ENCODE measurements at regions not wholly inside any gene's neighbourhood (a gene's known extent, or its start where the extent isn't known, plus 50 kb on each side); places are given as distances from the start of the nearest gene placed in this dataset.

DNA sequence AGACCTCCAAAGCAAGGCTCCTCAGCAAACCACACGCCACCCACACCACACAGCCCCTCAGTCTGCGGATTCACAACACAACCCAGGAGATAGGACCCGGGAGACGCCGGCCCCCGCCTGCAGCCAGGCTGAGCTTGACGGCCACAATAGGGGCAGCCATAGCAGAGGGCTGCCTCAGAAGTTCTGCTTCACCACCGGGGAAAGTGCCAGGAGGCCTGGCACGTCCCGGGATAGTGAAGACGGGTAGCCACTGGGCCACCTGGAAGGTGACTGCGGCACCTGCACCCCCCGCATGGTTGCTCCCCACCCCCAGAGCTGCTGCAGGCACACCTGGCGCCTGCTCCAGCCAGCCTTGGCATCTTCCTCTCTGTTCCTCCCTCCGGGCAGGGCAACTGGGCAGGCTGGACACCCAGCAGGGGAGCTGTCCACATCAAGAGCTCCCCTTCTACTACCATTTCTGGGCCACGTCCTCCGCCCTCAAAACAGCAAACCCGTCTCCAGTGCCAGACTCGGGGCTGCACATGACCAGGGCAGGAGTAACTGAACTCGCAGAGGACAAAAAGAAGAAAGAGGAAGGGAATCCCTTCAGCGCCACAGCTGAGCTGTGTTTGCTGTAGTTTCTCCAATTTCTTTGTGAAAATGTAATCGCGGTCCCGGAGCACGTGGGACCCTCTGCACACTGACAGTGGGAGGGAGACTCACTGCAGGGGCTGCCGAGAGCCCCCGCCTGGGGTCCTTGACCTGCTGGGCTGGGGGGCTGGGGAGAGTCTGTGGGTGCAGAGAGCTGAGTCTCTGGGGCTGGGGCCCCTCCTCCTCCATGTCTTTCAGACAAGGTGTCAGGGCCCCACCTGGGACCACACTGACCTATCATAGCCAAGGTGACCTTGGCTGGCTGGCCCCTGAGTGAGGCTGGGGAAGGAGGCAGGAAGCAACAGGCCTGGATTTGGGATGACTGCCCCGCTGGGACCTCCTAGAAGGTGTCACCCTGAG, 74.2 kb upstream of the C14orf180 start:
- DNase-seq, result no peak

GRCh38 chr14:104506461-104507253, 72.9 kb upstream of the C14orf180 start:
- DNase-seq, result no peak

- no peak for DNase-seq
Measured at GRCh38 chr14:104507443-104507842, 72.1 kb upstream of the C14orf180 start.

- DNase-seq, result no peak
Measured at GRCh38 chr14:104509673-104510072, 69.9 kb upstream of the C14orf180 start.

DNA sequence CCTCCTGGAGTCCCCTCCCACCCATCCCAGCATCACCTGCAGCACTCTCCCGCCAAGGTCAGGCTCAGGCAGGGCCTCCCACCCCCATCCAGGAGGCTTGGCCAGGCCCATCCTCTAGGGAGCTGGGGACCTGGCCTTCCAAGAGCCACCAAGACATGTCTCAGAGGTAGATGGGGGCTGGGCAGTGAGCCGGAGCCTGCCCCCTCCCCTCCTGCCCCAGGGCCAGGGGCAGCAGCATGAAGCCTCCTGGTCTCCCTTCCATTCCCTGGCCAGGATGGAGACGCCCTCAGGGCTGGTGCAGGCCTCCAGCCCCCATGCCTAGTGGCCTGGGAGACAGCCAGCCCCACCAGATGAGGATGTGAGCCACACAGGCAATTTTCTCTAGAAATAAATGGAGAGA, 69.3 kb upstream of the C14orf180 start:
- no peak for DNase-seq

DNA sequence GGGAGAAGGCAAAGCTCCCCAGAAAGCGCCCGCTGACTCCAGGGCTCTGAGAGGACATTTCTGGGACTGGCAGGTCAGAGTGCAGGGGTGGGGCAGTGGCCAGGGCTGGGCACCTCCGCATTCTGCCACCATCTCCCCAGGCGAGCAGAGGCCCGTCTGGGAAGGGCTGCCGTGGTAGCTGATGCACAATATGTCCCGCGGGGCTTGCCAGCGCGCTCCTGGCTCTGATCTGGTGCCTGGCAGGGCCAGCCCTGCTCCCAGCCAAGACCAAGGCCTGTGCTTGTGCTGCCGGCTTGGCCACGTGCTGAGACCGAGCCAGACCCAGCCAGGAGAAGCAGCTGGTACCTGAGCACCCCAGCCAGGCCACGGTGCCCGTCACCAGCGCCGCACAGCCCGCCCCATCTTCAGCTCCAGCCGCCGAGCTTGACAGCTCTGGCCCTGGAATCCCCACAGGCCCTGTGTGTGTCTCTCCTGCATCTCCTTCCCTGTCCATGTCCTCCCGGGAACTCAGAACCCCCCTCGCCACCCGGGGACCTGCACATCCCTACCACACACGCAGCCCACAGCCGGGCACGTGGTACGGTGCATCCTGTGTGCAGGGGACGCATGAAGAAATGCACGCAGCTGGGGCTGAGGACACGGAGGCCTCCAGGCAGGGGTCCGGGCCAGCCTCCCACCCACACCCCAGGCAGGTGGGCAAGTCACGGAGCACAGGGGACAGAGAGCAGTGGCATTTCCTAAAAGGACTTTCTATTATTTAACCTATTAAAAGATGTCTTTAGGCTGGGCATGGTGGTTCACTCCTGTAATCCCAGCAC, 68.6 kb upstream of the C14orf180 start:
- peak; percentile 99 for DNase-seq

- no peak for DNase-seq
Measured at GRCh38 chr14:104512061-104512460, 67.5 kb upstream of the C14orf180 start.

DNA sequence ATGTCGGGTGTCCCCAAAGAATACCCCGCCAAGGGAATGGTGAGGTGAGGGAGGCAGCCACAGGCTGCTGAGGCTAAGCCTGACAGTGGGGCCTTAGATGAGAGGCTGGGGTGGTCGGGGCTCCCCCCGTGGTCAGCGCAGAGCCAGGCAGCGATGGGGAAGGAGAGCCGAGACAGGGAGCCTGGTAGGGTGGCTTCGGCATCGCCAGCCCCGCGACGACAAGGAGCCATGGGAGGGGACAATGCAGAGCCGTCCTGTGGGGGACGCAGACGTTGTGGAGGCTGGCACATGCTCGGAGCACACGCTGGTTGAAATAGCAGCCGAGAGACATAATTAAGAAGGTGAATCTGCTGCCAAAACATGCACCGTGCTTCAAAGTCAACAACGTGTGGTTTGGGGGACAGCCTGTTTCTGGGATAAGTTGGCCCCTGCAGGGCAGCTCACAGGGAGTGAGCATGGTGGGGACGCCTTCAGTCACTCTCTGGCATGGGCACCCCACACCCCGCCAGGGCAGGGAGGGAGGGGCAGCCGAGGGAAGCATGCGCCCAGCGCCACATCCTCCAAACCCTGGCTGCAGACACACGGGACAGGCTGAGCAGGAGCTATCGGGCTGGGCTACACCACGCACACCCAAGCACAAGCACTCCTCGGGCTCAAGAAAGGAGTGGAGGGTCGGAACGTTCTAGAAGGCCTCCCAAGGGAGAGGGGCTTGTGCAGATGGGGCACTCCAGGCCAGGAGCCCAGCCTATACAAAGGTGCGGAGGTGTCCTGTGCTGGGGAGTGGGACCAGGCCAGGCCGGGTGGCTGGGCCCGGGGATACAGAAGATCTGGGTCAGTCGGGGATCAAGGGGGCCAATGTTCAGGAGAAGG, 66.6 kb upstream of the C14orf180 start:
- peak; percentile 99 for DNase-seq

- peak; percentile 66 for DNase-seq
Measured at GRCh38 chr14:104513641-104514046, 65.9 kb upstream of the C14orf180 start.

DNA sequence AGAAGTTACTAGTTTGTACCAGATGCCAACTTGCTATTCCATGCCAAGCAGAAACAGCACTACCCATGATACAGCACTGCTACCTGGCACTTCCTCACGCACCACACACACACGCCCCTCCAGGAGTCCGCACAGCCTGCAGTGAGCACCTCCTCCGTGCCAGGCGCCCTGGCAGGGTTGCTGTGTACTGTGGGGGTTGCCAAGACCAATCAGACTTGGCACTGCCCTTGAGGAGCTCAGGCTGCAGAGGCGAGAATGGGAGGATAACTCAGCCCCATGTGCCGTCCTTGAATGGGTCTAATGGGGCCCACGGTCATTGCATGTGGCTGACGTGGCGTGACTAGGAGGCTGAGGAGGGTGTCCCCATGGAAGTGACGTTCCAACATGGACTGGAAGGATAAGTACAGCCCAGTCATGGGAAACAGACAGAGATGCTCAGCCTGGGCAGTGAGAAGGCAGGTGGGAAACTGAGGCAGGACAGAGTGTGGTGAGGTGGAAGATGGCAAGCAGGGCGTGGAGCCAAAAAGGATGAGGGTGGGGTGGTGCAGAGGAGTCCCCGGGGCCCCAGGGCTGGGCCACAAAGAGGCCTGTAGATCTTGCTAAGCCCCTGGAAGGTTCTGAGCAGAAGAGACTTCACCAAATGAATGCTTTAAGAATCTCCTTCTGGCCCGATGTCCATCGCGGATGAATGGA, 65.3 kb upstream of the C14orf180 start:
- peak; percentile 100 for DNase-seq

DNA sequence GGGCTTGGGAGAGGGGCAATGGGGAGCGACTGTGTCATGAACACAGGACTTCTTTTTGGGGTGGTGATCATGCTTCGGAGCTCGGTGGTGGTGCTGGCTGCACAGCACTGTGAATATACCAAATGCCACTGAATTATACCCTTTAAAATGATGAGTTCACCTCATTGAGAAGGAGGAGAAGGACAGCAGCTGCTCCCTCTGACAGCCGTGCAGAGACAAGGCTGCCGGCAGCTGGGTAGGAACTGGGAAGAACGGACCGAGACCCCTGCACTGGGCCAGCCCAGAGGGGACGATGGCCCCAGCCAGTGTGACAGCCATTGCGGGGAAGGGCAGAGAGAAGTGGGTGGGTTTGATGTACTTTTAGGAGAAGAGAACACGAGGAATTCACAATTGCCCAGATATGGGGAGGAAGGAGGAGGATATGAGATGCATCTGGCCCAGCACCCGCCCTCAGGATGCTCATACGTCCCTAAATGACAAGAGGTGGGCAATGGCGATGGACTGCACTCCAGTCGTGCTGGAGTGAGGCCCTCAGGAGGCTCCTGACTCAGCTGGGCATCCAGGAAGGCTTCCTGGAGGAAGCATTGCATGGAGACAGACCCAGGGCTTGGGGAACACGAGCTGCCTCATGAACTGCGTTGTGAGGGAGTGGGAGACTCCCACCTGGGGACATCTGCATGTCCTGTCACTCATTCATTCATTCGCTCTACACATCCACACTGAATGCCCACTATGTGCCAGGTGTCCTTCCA, 64.3 kb upstream of the C14orf180 start:
- DNase-seq, result no peak

DNA sequence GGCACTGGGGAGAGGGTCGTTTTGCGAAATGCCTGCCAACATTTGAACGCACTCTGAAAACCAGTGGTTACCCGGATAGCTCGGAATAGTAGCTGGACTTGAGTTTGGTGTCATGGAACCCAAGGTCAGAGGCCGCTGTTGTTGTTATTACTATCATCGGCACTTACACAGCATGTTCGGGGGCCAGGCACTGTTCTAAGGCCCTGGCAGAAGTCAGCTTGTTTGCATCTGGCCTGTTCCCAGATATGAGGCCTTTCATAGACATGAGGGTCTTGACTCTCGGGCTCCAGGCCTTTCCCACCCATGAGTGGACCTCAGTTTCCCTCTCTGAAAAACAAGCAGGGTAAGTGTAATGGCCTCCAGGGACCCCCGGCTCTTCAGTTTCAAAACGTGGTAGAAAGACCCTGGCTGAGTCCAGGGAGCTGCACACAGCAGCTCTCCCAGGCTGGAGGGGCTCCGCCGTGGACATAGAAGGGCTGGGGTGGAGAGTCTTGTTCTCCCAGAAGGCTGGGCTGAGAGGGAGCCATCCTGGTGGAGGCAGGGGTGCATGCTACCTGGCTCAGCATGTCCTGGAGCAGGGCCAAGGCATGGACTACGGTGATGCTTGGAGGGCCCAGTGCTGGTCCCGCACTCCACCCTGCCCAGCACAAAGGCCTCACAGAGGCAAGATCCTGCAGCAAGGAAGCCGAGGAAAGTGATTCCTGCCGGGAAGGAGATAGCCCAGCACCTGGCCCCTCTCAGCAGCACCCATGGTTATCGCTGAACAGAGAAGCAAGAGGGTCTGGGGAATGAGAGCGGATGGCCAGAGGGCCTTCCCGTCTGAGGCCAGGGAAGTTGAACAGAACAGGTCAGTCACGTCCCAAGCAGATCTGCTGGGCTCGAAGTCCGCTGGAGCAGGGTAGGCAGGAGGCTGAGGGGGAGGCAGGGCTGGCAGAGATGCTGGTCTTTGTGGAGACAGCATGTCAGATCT, 63.5 kb upstream of the C14orf180 start:
- no peak for DNase-seq

DNA sequence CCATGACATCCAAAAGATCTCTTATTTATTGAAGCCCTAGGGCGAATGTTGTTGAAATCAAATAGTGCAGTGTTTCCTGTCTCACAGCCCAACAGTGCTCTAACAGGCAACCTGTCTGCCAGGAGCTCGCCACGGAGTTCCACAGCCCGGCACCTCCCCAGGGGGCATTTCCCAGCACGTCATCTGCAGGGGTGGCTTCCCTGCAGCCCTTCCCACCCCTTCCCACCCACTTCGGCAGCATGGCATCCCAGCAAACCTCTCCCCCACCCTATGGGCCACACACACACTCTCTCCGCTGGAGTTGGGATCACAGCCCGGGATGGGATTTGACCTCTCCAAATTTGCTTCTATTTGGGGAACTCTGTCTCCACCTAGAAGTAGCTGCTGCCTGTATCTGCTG, 62.7 kb upstream of the C14orf180 start:
- DNase-seq, result peak; percentile 58

GRCh38 chr14:104517426-104517825, 62.1 kb upstream of the C14orf180 start:
- DNase-seq, result no peak

GRCh38 chr14:104517867-104518266, 61.7 kb upstream of the C14orf180 start:
- DNase-seq, result no peak

DNA sequence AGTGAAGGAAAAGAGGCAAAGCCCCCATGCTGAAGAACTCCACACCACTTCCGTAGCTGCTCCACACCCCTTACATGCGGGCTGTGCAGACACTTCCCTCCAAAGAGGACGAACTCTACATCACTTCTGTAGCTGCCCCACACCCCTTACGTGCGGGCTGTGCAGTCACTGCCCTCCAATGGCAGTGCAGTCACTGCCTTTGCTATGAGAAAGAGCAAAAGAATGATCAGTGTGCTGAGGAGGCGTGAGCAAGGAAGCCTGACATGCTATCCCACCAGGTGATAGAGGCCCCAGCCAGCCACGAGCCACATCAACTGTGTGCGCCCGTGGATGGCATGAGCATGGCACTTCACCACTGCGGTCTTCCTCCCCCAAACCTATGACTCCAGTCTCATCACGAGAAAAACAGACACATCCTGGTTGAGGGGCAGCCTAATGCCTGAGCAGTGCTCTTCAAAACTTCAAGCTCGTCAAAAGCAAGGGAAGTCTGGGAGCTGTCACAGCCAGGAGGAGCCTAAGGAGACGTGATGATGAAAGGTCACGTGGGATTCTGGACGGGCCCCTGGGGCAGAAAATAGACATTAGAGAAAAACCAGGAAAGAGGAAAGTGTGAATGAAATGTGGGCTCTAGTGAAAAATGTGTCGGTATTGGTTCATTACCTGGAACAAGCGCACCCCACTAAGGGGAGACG, 60.8 kb upstream of the C14orf180 start:
- DNase-seq, result no peak

- DNase-seq, result no peak
Measured at GRCh38 chr14:104519721-104520120, 59.8 kb upstream of the C14orf180 start.

DNA sequence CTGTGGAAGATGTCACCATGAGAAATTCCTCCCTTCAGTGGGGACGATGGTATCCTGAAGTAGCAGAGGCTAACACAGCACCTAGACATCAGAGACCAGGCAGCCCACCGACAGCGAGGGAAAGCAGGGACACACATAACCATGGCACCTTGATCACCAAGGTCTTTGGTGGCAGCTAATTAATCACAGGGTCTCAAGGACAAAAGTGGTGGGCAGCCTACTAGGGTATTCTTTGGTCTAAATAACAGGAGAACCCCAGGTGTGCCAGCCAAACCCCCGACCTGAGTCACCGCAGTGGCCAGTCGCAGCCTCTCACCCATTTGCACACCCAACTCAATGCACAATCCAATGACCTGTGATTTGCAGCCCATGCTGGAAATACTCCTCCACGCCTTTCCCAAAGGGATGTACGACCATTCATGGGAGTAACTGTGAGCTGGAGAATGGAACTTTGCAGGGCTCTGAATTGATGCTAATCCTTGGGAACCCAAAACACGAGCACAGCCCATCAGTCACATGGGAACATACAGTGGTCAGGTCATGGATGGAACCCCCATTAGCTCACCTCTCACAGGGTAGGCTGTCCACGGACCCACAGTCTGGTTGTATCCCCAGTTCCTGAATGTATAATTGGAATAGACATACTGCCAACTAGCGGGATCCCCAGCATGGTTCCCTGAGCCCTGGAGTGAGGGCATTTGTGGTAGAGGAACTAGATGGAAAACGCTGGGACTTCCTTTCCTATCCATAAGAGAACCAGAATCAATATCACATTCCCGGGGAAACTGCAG, 58.7 kb upstream of the C14orf180 start:
- no peak for DNase-seq

All from NCI-H446 treated with DMSO at 0.1 percent for 48 hours (cell line).